DMS153 (cell line): ENCODE measurements at regions not wholly inside any gene's neighbourhood (a gene's known extent, or its start where the extent isn't known, plus 50 kb on each side); places are given as distances from the start of the nearest gene placed in this dataset.
"Not testable (repeated sequence)": the region's sequence is repeated elsewhere in the genome, so short reads cannot be mapped to it uniquely, and the experiment has no call there.

Experiments used
- DNase-seq: peaks from one replicate; lab custom pipeline; 2025; lab: John Stamatoyannopoulos, UW

GRCh38 chr18:7178568-7178967 lies 52.3 kb upstream of the LRRC30 start:
- not testable (repeated sequence) for DNase-seq

- peak; percentile 7 for DNase-seq
These were observed 53.7 kb upstream of the LRRC30 start for GRCh38 chr18:7177116-7177744.

- DNase-seq = no peak
These were observed 56.4 kb upstream of the LRRC30 start for GRCh38 chr18:7174344-7175095.

- DNase-seq = no peak
These were observed 55.6 kb upstream of the LAMA1 start for GRCh38 chr18:7173216-7173615.

GRCh38 chr18:7172611-7173010 lies 55.0 kb upstream of the LAMA1 start:
- no peak for DNase-seq

- DNase-seq = no peak
These were observed 52.7 kb upstream of the LAMA1 start for GRCh38 chr18:7170292-7170691.

GRCh38 chr18:7169601-7170000 lies 52.0 kb upstream of the LAMA1 start:
- no peak for DNase-seq

- no peak for DNase-seq
These were observed 50.8 kb upstream of the LAMA1 start for GRCh38 chr18:7168408-7168807.
